Fibroblast of villous mesenchyme (primary cell): ENCODE measurements at regions not wholly inside any gene's neighbourhood (a gene's known extent, or its start where the extent isn't known, plus 50 kb on each side); places are given as distances from the start of the nearest gene placed in this dataset.

Source experiments
- DNase-seq: peaks from one replicate; pipeline ENCODE4 v3.0.0-alpha.2; 2010; ENCODE audit warnings: low read depth
- H3K4me3 ChIP-seq: 2 replicates; pipeline ENCODE4 v1.5.1; 2011; ENCODE audit warnings: low read depth, mild to moderate bottlenecking, low read length
- TF ChIP-seq, protein P1 (sequence below): IDR thresholded peaks from 2 replicates; pipeline ENCODE4 v1.5.1; 2012; ENCODE audit warnings: low read depth, mild to moderate bottlenecking, low read length; ENCODE audit not compliant: insufficient read depth

DNA sequence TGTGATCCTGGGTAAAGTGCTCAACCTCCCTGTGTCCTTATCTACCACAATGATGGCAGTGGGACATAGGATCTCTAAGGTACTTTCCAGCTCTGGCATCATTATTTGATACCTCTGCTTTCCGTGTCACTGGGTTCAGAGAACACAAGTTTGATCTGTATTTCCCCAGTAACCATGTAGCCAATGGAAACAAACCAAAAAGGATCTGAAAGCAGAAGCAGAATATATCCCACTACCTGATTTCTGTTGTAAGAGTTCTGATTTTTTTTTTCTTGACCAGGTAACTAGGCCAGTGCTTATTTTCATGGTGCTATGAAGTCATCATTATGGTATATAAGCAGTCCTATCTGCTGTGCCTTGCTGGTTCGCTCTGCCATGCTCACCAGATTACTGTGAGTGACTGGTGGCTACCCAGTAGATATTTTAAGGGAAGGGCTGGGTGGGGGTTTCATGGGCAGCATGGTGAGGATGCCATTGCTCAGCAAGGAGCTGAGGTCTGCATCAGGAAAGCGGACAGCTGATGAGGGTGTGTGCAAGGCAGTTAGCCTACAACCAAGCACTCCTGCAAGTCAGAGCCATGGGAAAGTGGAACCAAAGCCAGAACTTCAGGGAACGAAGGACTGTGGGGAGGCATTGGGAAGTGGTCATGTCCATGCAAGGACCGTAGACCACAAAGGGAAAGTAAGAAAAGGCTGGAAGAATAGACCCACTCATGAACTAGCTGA is 104.9 kb upstream of the EDEM3 start:
- DNase-seq: no peak
- no peak overlapping the region for H3K4me3 ChIP-seq
- TF ChIP-seq, protein P1, sequence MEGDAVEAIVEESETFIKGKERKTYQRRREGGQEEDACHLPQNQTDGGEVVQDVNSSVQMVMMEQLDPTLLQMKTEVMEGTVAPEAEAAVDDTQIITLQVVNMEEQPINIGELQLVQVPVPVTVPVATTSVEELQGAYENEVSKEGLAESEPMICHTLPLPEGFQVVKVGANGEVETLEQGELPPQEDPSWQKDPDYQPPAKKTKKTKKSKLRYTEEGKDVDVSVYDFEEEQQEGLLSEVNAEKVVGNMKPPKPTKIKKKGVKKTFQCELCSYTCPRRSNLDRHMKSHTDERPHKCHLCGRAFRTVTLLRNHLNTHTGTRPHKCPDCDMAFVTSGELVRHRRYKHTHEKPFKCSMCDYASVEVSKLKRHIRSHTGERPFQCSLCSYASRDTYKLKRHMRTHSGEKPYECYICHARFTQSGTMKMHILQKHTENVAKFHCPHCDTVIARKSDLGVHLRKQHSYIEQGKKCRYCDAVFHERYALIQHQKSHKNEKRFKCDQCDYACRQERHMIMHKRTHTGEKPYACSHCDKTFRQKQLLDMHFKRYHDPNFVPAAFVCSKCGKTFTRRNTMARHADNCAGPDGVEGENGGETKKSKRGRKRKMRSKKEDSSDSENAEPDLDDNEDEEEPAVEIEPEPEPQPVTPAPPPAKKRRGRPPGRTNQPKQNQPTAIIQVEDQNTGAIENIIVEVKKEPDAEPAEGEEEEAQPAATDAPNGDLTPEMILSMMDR: no peak

DNA sequence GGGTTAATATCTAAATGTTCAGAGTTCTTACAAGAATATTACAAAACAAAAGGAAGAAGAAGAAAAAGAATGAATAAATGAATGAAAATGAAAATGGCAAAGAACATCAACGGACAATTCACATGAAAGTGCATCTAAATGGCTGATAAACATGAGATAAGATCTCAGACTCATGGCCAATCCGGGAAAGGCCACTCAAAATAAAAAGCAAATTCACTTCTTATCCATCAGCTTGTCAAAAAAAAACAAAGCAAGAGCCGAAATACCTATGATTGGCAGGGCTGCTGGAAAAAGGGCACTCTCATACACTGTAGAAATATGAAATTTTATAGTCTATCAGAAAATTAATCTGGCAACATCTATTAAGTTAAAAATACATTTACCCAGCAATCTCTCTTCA is 103.6 kb upstream of the EDEM3 start:
- DNase-seq: no peak
- TF ChIP-seq, protein P1: no peak
- no peak overlapping the region for H3K4me3 ChIP-seq

DNA sequence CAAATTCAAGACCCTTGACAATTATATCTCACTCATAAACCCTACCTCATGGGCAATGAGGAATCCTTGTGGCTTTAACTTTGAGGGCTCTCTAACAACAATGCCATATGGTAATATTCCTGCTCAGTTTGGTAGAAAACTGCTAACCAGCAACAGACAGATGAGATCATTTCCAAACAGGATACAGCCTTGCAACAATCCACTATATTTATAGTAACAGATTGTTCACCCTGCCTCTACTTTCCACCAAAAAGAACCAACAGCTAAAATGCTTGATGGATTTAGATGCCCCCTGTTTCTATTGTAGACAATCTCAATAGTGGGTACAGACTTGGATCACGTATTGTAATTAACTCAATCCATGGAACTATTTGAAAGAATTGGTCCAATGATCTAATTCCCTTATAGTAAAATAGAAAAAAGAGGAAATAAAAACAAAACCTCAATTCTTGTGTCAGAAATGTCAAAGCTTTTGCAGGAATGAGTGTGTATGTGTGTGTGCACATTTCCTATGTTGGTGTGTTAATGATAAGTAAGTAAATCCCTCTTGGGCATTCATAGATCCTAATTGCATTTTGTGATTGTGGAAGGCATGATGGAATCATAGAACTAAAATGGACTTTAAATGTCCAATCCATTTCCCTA is 100.0 kb upstream of the EDEM3 start:
- no peak overlapping the region for H3K4me3 ChIP-seq
- TF ChIP-seq, protein P1: no peak
- peak; percentile 30 for DNase-seq

DNA sequence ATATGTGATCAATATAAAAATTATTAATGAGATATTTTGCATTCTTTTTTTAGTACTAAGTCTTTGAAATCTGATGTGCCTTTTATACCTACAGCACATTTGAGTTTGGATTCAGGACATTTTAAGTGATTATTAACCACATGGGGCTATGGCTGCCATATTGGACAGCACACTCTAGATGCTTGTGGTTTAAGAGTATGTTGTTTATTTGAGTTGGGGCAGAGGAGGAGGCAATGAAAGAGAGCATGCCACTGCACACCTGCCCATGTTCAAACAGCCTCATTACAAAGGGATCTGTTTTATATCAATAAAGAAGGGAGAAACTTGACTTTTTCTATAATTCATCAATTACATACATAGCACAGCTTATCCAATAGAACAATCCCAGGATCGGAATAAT is 99.4 kb upstream of the EDEM3 start:
- TF ChIP-seq, protein P1: no peak
- no peak for DNase-seq

DNA sequence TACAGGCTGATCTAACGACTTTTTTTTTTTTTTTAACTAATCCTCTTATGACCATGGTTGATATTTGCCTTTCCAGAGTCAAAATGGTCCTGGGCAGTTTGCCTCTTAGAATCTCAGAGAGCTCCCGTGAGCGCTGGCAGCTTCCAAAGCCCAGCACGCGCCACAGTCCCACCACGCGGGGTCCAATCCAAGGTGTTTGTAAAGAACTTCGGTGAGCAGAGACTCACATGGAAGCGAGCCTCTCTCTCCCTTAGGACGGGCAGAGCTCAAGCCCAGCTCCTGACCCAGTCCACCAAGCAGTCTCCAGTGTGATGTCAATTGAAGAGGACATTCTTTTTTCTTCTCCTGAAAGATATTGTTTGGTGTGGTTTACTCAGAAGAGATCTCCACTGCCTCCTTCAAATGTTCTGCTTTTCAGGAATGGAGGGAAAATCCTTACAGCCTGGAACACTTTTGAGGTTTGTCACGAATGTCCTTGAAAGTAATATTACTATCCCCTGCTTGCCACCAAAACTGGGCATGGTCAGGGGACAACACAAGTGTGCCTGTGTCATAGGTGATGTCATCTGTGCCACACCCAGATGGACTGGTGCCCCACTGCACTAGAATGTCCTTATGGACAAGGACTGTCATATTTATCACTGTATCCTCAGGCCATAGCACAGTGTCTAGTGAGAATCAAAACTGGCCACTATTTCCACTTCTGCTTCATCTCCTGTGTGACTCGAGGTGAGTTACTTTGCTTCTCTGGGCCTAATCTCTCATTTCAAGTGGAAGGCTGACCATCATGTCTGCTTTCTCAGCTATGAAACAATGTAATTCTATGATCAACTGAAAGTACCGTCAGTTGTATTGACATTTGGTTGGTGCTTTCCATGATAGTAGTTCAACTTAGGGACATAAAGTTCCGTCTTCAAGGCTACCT is 97.4 kb upstream of the EDEM3 start:
- TF ChIP-seq, protein P1: no peak
- H3K4me3 ChIP-seq: no peak overlapping the region
- no peak for DNase-seq

More for the DNA sequence above, 99.4 kb upstream of the EDEM3 start:
- H3K4me3 ChIP-seq: no peak overlapping the region

DNA sequence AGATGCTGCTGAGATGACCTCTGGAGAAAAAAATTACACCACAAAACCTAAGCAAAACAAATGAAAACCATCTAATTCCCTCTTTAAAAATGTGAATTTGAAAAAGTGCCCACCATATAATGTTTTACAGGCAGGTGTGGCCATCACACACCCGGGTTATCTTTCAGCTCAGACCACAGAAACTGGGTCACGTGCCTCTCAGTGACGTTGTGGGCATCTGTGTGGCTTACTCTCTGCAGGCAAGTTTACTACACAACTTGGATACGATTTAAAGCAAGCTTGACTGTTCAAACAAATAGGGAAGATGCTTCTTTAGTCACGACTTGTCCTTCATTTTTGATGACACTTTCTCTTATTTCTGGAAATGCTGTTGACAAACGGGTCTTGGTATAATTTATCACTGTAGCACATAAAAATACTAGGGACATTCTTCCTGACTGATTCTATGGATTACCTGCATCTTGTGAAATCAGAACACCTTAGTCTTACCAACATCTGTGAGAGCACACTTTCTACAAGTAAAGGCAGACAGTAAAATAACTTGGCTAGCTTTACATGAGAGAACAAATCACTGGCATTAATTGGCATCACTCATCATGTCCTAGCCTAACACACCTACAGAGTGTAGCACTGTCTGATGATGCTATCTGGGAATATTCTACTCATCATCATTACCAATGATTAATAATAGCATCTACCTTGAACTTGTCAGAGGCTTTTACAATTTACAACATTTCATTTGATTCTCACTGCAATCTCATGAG is 89.3 kb upstream of the EDEM3 start:
- H3K4me3 ChIP-seq: no peak overlapping the region
- TF ChIP-seq, protein P1: no peak
- peak; percentile 70 for DNase-seq
